Stimulated activated CD8-positive, alpha-beta memory T cell treated with anti-CD3 and anti-CD28 coated beads, Interleukin-7, amount 100 ng/mL, for 24 hours (primary cell): ENCODE measurements at regions not wholly inside any gene's neighbourhood (a gene's known extent, or its start where the extent isn't known, plus 50 kb on each side); places are given as distances from the start of the nearest gene placed in this dataset.
"Not testable (repeated sequence)": the region's sequence is repeated elsewhere in the genome, so short reads cannot be mapped to it uniquely, and the experiment has no call there.

ENCODE experiments used
- DNase-seq: peaks from one replicate; pipeline ENCODE4 v3.0.0-alpha.2; 2020; ENCODE audit warnings: low read depth

- no peak for DNase-seq
Measured at GRCh38 chr4:131309628-131310027, 1839.5 kb upstream of the PCDH10 start.

GRCh38 chr4:131316086-131316485, 1833.0 kb upstream of the PCDH10 start:
- no peak for DNase-seq

GRCh38 chr4:131337936-131338335, 1811.2 kb upstream of the PCDH10 start:
- no peak for DNase-seq

- no peak for DNase-seq
Measured at GRCh38 chr4:131339137-131339536, 1810.0 kb upstream of the PCDH10 start.

GRCh38 chr4:131344761-131345160, 1804.3 kb upstream of the PCDH10 start:
- no peak for DNase-seq

GRCh38 chr4:131347816-131348215, 1801.3 kb upstream of the PCDH10 start:
- no peak for DNase-seq

GRCh38 chr4:131348263-131348662, 1800.8 kb upstream of the PCDH10 start:
- no peak for DNase-seq

GRCh38 chr4:131352371-131352770, 1796.7 kb upstream of the PCDH10 start:
- DNase-seq, result not testable (repeated sequence)

GRCh38 chr4:131366714-131367113, 1782.4 kb upstream of the PCDH10 start:
- DNase-seq, result no peak

- no peak for DNase-seq
Measured at GRCh38 chr4:131367441-131367840, 1781.7 kb upstream of the PCDH10 start.

GRCh38 chr4:131370846-131371245, 1778.2 kb upstream of the PCDH10 start:
- DNase-seq, result no peak

GRCh38 chr4:131381055-131381454, 1768.0 kb upstream of the PCDH10 start:
- no peak for DNase-seq

GRCh38 chr4:131382839-131383238, 1766.3 kb upstream of the PCDH10 start:
- no peak for DNase-seq

- DNase-seq, result no peak
Measured at GRCh38 chr4:131388277-131388676, 1760.8 kb upstream of the PCDH10 start.

GRCh38 chr4:131408102-131408501, 1741.0 kb upstream of the PCDH10 start:
- no peak for DNase-seq

GRCh38 chr4:131411393-131411792, 1737.7 kb upstream of the PCDH10 start:
- DNase-seq, result no peak

GRCh38 chr4:131419147-131419546, 1729.9 kb upstream of the PCDH10 start:
- DNase-seq, result no peak

- no peak for DNase-seq
Measured at GRCh38 chr4:131426023-131426758, 1722.9 kb upstream of the PCDH10 start.

GRCh38 chr4:131427000-131427399, 1722.1 kb upstream of the PCDH10 start:
- DNase-seq, result no peak

- DNase-seq, result no peak
Measured at GRCh38 chr4:131430302-131430701, 1718.8 kb upstream of the PCDH10 start.

GRCh38 chr4:131441004-131441688, 1707.9 kb upstream of the PCDH10 start:
- no peak for DNase-seq

GRCh38 chr4:131447883-131448282, 1701.2 kb upstream of the PCDH10 start:
- DNase-seq, result no peak

GRCh38 chr4:131450572-131451209, 1698.4 kb upstream of the PCDH10 start:
- no peak for DNase-seq
